ENCODE measurements at regions not wholly inside any gene's neighbourhood (a gene's known extent, or its start where the extent isn't known, plus 50 kb on each side); places are given as distances from the start of the nearest gene placed in this dataset.

DNA sequence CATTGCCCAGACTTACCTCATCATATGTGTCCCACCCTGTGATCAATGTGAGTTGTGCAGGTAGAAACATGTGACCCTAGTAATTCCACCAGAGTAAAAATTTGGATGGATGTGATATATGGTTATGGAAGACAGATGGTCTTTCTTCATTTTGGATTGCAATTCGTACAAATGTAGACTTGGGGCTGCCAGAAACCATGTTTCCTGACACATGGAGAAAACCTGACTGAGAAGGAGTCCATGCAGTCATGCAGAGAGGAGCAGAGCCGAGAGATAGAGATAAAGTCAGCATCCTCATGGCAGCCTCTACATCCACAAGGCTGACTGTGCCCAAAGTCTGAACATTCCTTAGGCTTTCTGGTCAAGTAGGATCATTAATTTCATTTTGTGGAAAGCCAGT, 678.1 kb upstream of the KIRREL3 start:
- Histone ChIP-seq H3K4me3 (no peak overlapping the region), H3K4me1 (no peaks in the 10 kb centered on the region), H3K27me3 (no peaks in the 10 kb centered on the region), H3K36me3 (no peaks in the 10 kb centered on the region), H3K9me3 (peaks cover 0 to 6% (median 0%) of the 10 kb centered on the region in 3 donors), H3K27ac (no peak overlapping the region)
- WGBS, 2 donors: 52 to 69% methylated on average over 2 of the region's 2 CpGs
- no peak for TF ChIP-seq POLR2A (IDR thresholded peaks at IDR 0.05)
- TF ChIP-seq, protein P1, sequence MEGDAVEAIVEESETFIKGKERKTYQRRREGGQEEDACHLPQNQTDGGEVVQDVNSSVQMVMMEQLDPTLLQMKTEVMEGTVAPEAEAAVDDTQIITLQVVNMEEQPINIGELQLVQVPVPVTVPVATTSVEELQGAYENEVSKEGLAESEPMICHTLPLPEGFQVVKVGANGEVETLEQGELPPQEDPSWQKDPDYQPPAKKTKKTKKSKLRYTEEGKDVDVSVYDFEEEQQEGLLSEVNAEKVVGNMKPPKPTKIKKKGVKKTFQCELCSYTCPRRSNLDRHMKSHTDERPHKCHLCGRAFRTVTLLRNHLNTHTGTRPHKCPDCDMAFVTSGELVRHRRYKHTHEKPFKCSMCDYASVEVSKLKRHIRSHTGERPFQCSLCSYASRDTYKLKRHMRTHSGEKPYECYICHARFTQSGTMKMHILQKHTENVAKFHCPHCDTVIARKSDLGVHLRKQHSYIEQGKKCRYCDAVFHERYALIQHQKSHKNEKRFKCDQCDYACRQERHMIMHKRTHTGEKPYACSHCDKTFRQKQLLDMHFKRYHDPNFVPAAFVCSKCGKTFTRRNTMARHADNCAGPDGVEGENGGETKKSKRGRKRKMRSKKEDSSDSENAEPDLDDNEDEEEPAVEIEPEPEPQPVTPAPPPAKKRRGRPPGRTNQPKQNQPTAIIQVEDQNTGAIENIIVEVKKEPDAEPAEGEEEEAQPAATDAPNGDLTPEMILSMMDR (IDR thresholded peaks at IDR 0.05): no peak
- no peak for DNase-seq
- intact Hi-C loops (cut with DNase I): no loop called here

DNA sequence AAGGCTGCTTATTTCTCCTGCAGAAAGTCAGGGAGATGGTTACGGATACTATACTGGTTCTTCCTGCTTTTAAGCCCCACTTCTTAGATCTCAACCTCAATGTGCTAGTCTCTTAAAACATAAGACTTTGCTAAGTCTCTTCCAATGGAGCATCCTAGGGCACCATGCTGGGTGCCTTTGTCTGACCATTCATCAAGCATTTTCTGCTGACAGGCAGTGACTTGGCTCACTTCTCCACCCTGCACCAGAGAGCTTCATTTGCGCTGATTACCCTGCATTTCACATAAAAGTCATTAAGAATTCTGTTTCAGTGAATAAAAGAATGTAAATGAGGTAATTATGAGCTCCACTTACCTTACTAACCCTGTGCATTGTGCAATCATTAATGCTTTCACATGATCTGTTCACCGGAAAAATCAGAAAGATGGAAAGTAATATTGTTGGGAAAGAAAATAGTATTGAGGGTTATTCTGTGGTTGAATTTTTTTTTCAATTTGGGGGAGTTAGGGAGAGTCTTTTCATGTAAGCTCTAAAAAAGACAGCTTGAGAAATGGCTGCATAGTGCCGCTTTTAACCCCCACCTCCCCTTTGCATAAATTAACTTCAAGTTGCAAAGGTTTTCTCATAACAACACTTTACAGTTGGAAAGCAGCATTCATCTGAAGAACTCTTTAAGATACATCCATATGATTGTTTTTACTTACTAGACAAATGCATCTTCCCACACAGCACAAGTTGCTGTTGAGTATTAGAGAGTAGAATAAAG, 677.3 kb upstream of the KIRREL3 start:
- TF ChIP-seq POLR2A (IDR thresholded peaks at IDR 0.05): no peak
- TF ChIP-seq, protein P1 (IDR thresholded peaks at IDR 0.05): no peak
- Histone ChIP-seq H3K4me1 (no peaks in the 10 kb centered on the region), H3K9me3 (peaks cover 0 to 6% (median 0%) of the 10 kb centered on the region in 3 donors), H3K27me3 (no peaks in the 10 kb centered on the region), H3K27ac (no peak overlapping the region), H3K4me3 (no peak overlapping the region), H3K36me3 (no peaks in the 10 kb centered on the region)
- no peak for DNase-seq
- 77 to 84% methylated on average over 4 of the region's 4 CpGs for WGBS, 2 donors
- intact Hi-C loops (cut with DNase I): no loop called here

DNA sequence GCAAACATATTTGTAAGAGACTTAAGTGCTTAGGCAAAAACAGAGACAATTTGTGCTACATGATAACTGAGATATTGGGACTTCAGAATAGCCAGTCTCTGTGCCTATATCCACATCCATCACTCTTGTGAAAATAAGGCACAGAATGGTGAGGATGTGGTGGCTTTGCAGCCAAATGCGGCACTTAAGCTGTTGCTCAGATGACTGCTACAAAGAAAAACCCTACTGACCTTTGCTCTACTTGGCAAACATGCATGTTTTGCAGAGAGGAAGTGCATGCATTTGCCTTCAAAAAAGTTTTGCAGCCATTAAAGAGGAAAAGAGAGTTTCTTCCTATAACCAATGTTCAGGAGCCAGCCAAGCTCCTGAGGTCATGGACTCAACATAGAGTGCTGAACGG, 675.0 kb upstream of the KIRREL3 start:
- H3K27ac ChIP-seq: no peak overlapping the region
- WGBS, 2 donors: 42 to 60% methylated on average over 2 of the region's 2 CpGs

DNA sequence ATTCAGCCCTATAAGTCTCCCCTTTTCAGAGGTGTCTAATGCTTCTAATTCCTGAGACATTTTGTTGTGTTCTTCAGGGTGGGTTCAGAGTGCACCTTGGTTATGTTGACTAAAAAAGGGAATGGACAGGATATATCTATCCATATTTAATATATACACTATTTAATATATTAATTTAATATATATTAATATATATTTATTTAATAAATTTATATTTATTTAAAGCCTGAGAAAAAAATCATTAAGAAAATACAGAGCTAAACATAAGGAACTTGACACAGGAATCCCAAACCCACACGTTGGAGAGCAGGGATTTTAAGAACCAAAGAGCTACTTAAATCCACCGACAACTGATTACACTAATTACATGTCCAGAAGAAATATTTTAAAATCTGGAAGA, 674.2 kb upstream of the KIRREL3 start:
- Histone ChIP-seq H3K27me3 (no peaks in the 10 kb centered on the region), H3K4me3 (no peak overlapping the region), H3K36me3 (no peaks in the 10 kb centered on the region), H3K4me1 (no peaks in the 10 kb centered on the region), H3K27ac (no peak overlapping the region), H3K9me3 (no peaks in the 10 kb centered on the region)
- TF ChIP-seq POLR2A (IDR thresholded peaks at IDR 0.05): no peak
- TF ChIP-seq, protein P1 (IDR thresholded peaks at IDR 0.05): no peak
- intact Hi-C loops (cut with DNase I): no loop called here
- no peak for DNase-seq
- WGBS, 2 donors: 64 to 76% methylated on average over 2 of the region's 2 CpGs

More for the DNA sequence above, 675.0 kb upstream of the KIRREL3 start:
- H3K9me3 ChIP-seq: no peaks in the 10 kb centered on the region
- TF ChIP-seq, protein P1 (IDR thresholded peaks at IDR 0.05): no peak
- no peak for TF ChIP-seq POLR2A (IDR thresholded peaks at IDR 0.05)
- no peaks in the 10 kb centered on the region for H3K4me1 ChIP-seq
- H3K36me3 ChIP-seq: no peaks in the 10 kb centered on the region
- no peak overlapping the region for H3K4me3 ChIP-seq
- no peaks in the 10 kb centered on the region for H3K27me3 ChIP-seq
- DNase-seq: no peak
- intact Hi-C loops (cut with DNase I): no loop called here

DNA sequence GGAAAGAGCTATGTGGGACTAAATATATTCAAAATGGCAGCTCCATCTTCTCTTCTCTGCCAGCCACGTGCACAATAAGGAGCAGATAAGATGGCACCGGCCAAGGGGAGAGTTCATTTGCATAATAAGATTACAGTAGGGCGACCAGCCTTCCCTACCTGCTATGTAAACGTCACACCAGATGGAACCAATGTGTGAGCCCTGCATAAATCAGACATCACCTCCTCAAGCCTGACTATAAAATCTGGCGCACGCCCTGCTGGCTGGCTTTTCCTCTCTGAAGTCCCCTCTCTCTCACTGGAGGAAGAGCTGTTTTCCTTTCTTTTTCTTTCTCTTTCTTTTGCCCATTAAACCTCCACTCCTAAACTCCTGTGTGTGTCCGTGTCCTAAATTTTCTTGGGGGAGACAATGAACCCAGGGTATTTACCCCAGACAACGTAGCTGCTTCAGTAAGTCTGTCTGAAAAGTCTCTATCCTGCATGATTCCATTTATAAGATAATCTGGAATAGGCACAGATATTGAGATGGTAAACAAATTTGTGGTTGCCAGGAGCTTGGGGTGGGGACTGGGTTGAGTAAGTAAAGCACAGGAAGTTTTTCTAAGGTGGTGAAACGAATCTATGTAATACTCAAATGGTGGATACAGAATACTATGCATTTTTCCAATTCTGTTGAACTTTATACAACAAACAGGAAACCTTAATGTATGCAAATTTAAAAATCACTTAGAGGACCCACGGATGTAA, 670.0 kb upstream of the KIRREL3 start:
- TF ChIP-seq, protein P1 (IDR thresholded peaks at IDR 0.05): no peak
- no peak for TF ChIP-seq POLR2A (IDR thresholded peaks at IDR 0.05)
- intact Hi-C loops (cut with DNase I): no loop called here
- Histone ChIP-seq H3K9me3 (peaks cover 0 to 7% (median 0%) of the 10 kb centered on the region in 3 donors), H3K4me1 (no peaks in the 10 kb centered on the region), H3K27ac (no peak overlapping the region), H3K36me3 (no peaks in the 10 kb centered on the region), H3K27me3 (no peaks in the 10 kb centered on the region), H3K4me3 (no peak overlapping the region)
- DNase-seq: no peak
- 56 to 63% methylated on average over 10 of the region's 10 CpGs for WGBS, 2 donors
